Left ventricle myocardium inferior (tissue), 1 donor: ENCODE measurements at regions not wholly inside any gene's neighbourhood (a gene's known extent, or its start where the extent isn't known, plus 50 kb on each side); places are given as distances from the start of the nearest gene placed in this dataset.

Experiments used
- DNase-seq: peaks from one replicate; pipeline ENCODE4 v3.0.0-alpha.2; 2020
- H3K27ac ChIP-seq: fragments of 200-600 bp; replicated peaks from 2 replicates; pipeline ENCODE4 v1.8.0; 2021
- H3K27me3 ChIP-seq: fragments of 200-600 bp; 2 replicates; pipeline ENCODE4 v1.8.0; 2021; ENCODE audit warnings: low read depth
- H3K36me3 ChIP-seq: fragments of 200-600 bp; 2 replicates; pipeline ENCODE4 v1.8.0; 2021
- H3K4me1 ChIP-seq: fragments of 200-600 bp; 2 replicates; pipeline ENCODE4 v1.8.0; 2021
- H3K4me3 ChIP-seq: fragments of 200-600 bp; 2 replicates; pipeline ENCODE4 v1.8.0; 2021; ENCODE audit warnings: mild to moderate bottlenecking, moderate library complexity
- H3K9me3 ChIP-seq: fragments of 200-600 bp; replicated peaks from 2 replicates; pipeline ENCODE4 v1.8.0; 2021
- intact Hi-C: fragments of 100-400 bp; cut with micrococcal nuclease; formaldehyde crosslinking; loops from one replicate; pipeline ENCODE4 v1.11.0; 2022
- TF ChIP-seq, protein P1 (sequence below): fragments of 200-600 bp; IDR thresholded peaks from 2 replicates; pipeline ENCODE4 v1.8.0; 2021; ENCODE audit warnings: antibody characterized with exemption, mild to moderate bottlenecking, borderline replicate concordance
- donor health status: DM: no; HTN: yes; CAD: no; lungs with severe emphysema.

- TF ChIP-seq, protein P1, sequence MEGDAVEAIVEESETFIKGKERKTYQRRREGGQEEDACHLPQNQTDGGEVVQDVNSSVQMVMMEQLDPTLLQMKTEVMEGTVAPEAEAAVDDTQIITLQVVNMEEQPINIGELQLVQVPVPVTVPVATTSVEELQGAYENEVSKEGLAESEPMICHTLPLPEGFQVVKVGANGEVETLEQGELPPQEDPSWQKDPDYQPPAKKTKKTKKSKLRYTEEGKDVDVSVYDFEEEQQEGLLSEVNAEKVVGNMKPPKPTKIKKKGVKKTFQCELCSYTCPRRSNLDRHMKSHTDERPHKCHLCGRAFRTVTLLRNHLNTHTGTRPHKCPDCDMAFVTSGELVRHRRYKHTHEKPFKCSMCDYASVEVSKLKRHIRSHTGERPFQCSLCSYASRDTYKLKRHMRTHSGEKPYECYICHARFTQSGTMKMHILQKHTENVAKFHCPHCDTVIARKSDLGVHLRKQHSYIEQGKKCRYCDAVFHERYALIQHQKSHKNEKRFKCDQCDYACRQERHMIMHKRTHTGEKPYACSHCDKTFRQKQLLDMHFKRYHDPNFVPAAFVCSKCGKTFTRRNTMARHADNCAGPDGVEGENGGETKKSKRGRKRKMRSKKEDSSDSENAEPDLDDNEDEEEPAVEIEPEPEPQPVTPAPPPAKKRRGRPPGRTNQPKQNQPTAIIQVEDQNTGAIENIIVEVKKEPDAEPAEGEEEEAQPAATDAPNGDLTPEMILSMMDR, result no peak
- intact Hi-C loops, result no loop called here
- Histone ChIP-seq H3K4me3 (no peak overlapping the region), H3K36me3 (no peaks in the 10 kb centered on the region), H3K27me3 (no peaks in the 10 kb centered on the region), H3K9me3 (peaks cover 9% of the 10 kb centered on the region), H3K4me1 (no peaks in the 10 kb centered on the region), H3K27ac (no peak overlapping the region)
- no peak for DNase-seq
Measured at GRCh38 chr2:145431181-145431951, 911.4 kb upstream of the ZEB2 start.

DNA sequence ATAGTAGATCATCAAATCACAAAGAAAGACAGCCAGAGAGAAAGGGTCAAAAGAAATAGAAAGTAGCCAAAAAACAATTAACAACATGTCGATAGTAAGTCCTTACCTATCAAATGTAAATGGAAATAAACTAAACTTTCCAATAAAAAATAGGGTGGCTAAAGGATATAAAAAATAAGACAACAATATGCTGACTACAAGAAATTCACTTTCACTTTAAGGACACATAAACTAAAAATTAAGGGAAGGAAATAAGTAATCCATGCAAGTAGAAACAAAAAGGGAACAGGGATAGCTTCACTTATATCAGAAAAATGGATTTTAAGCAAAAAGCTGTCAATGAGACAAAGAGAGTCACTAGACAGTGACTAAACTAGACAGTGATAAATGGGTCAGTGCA is 903.9 kb upstream of the ZEB2 start:
- Histone ChIP-seq H3K27me3 (no peaks in the 10 kb centered on the region), H3K4me1 (no peaks in the 10 kb centered on the region), H3K36me3 (no peaks in the 10 kb centered on the region), H3K4me3 (no peak overlapping the region), H3K9me3 (peaks cover 57% of the 10 kb centered on the region), H3K27ac (no peak overlapping the region)
- TF ChIP-seq, protein P1, result no peak
- intact Hi-C loops, result no loop called here
- no peak for DNase-seq

GRCh38 chr2:145422576-145422975 is 902.7 kb upstream of the ZEB2 start:
- H3K36me3 ChIP-seq, result no peaks in the 10 kb centered on the region
- TF ChIP-seq, protein P1, result no peak

DNA sequence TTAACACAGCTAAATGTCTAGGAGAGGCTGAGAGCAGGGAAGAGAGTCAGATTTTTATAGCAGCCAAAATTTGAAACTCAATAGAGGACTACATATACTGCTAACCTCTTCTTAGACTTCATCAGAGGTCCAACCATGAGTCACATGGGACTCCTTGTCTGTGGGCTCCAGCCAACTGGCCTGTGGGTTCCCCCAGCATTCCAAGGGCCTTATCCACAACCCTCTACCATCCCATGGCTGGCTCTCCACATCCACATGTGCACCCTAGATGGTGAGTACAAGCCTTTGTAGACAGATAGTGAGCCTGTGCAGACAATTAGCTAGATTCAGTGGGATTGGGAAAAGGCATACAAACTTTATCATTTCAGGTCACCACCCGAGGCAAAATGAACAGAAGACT is 901.9 kb upstream of the ZEB2 start:
- peaks cover 53% of the 10 kb centered on the region for H3K9me3 ChIP-seq
- TF ChIP-seq, protein P1, result no peak
- intact Hi-C loops, result no loop called here
- H3K27ac ChIP-seq, result no peak overlapping the region
- H3K36me3 ChIP-seq, result no peaks in the 10 kb centered on the region
- no peak for DNase-seq
- H3K27me3 ChIP-seq, result no peaks in the 10 kb centered on the region
- H3K4me1 ChIP-seq, result no peaks in the 10 kb centered on the region
- no peak overlapping the region for H3K4me3 ChIP-seq

More at GRCh38 chr2:145422576-145422975, 902.7 kb upstream of the ZEB2 start:
- Histone ChIP-seq H3K4me1 (no peaks in the 10 kb centered on the region), H3K4me3 (no peak overlapping the region), H3K27ac (no peak overlapping the region), H3K9me3 (peaks cover 57% of the 10 kb centered on the region), H3K27me3 (no peaks in the 10 kb centered on the region)
- intact Hi-C loops, result no loop called here
- DNase-seq, result no peak

DNA sequence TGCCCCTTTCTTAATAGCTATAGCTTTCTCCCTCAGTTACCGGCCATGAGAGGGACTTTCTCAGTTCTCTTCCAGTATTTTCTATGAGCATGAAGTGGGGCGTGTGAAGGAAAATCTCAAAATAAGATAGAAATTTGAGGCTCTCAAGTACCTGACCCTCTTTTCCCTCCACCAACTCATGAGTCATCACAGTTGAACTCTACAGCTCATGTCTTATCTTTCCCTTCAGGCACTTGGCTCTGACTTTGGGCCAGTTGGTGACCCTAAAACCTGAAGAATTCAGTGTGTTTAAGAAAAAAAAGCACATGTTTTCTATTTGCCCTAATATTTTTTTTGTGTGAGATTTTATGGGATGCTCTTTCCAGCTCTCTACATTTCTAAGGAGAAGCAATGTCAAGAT is 896.7 kb upstream of the ZEB2 start:
- Histone ChIP-seq H3K27me3 (no peaks in the 10 kb centered on the region), H3K9me3 (peaks cover 41% of the 10 kb centered on the region), H3K36me3 (no peaks in the 10 kb centered on the region), H3K4me3 (no peak overlapping the region), H3K27ac (no peak overlapping the region), H3K4me1 (no peaks in the 10 kb centered on the region)
- no peak for DNase-seq
- intact Hi-C loops, result no loop called here
- TF ChIP-seq, protein P1, result no peak
